K562 (cell line): ENCODE measurements at regions not wholly inside any gene's neighbourhood (a gene's known extent, or its start where the extent isn't known, plus 50 kb on each side); places are given as distances from the start of the nearest gene placed in this dataset.

Source experiments
- ATAC-seq: fragments of 200-7000 bp; cut with Tn5 transposase; 3 replicates; pipeline ENCODE4 v1.9.1; 2020; ENCODE audit warnings: moderate library complexity
- BruUV-seq: library from RNA; stranded (reverse); fragments of 400-500 nt; replicated peaks from 2 replicates; lab custom pipeline; 2021; lab: Mats Ljungman, UMichigan
- CTCF ChIA-PET: fragments of 300-600 bp; formaldehyde crosslinking; extraction: SDS; loops from one replicate; lab custom pipeline; 2021; ENCODE audit warnings: low intra/inter-chr PET ratio; lab: Yijun Ruan, JAX
- POLR2A ChIA-PET: fragments of 300-600, 350-650 bp; sonication (Branson Sonifier 250); formaldehyde crosslinking; extraction: SDS; loops from one replicate; lab custom pipeline; 2021; ENCODE audit warnings: antibody characterized with exemption, inconsistent platforms; lab: Yijun Ruan, JAX
- DNase-seq, 4 experiments: peaks; one replicate each; pipeline versions ENCODE4 v3.0.0 to v3.0.0-alpha.2; 2011 to 2018; ENCODE audit warnings: low spot score in 3 of 4, mixed read lengths in 3 of 4; ENCODE audit errors: extremely low read depth in 1 of 4
- FAIRE-seq: peaks from 2 replicates; lab custom pipeline; 2011; peaks lifted over from hg19 to GRCh38; lab: Jason Lieb, UNC
- H2AFZ ChIP-seq: 2 replicates; pipeline ENCODE4 v1.6.0; 2011; ENCODE audit warnings: low read depth, low read length, control low read depth, inconsistent platforms
- H3K27ac ChIP-seq: fragments of 200-600 bp; 3 replicates; pipeline ENCODE4 v1.8.0; 2011; ENCODE audit warnings: low read depth, mild to moderate bottlenecking, control low read depth, inconsistent platforms, low read length, moderate library complexity, mixed read lengths; ENCODE audit errors: extremely low read depth
- H3K27me3 ChIP-seq, 2 experiments: fragments of 300-600 bp in 1 of 2; 2 replicates in 1 of 2; 3 replicates in 1 of 2; pipeline versions ENCODE4 v1.6.0 to v1.8.0; 2011; ENCODE audit warnings: inconsistent platforms in 2 of 2, low read length in 2 of 2, mild to moderate bottlenecking in 1 of 2, mixed read lengths in 1 of 2, moderate library complexity in 1 of 2; ENCODE audit not compliant: control insufficient read depth in 2 of 2, insufficient read depth in 2 of 2
- H3K36me3 ChIP-seq: fragments of 300-600 bp; 3 replicates; pipeline ENCODE4 v1.8.0; 2011; ENCODE audit warnings: mild to moderate bottlenecking, low read length, inconsistent platforms; ENCODE audit not compliant: control insufficient read depth, insufficient read depth
- H3K4me1 ChIP-seq, 2 experiments: fragments of 200-600 bp in 1 of 2; replicated peaks in 1 of 2; 2 replicates in 1 of 2; 3 replicates in 1 of 2; pipeline versions ENCODE4 v1.5.1 to v1.8.0; 2011; ENCODE audit warnings: inconsistent platforms in 2 of 2, low read length in 2 of 2, mild to moderate bottlenecking in 1 of 2, mixed read lengths in 1 of 2, moderate library complexity in 1 of 2; ENCODE audit not compliant: control insufficient read depth in 2 of 2, insufficient read depth in 2 of 2
- H3K4me2 ChIP-seq: 2 replicates; pipeline ENCODE4 v1.6.1; 2011; ENCODE audit warnings: low read length, control low read depth, inconsistent platforms, mixed read lengths; ENCODE audit not compliant: insufficient read depth
- H3K4me3 ChIP-seq: fragments of 200-600 bp; sonication (generic), shearing (Covaris generic); 2 replicates; pipeline ENCODE4 v1.5.1; 2016; ENCODE audit warnings: control low read depth, inconsistent platforms
- H3K79me2 ChIP-seq: fragments of 200-600 bp; 3 replicates; pipeline ENCODE4 v1.8.0; 2011; ENCODE audit warnings: low read length, inconsistent platforms; ENCODE audit not compliant: control insufficient read depth, insufficient read depth
- H3K9ac ChIP-seq, 2 experiments: 2 replicates each; pipeline versions ENCODE4 v1.6.0 to v1.6.1; 2011; ENCODE audit warnings: low read depth in 2 of 2, low read length in 2 of 2, control low read depth in 1 of 2, inconsistent platforms in 1 of 2, mild to moderate bottlenecking in 1 of 2, mixed read lengths in 1 of 2; ENCODE audit not compliant: insufficient read depth in 1 of 2
- H3K9me1 ChIP-seq: one replicate; pipeline ENCODE4 v1.6.0; 2011; ENCODE audit warnings: inconsistent platforms, mild to moderate bottlenecking, low read length, moderate library complexity; ENCODE audit not compliant: control insufficient read depth, insufficient read depth
- H3K9me3 ChIP-seq: replicated peaks from 2 replicates; pipeline ENCODE4 v1.5.1; 2011; ENCODE audit warnings: low read depth, low read length, inconsistent platforms; ENCODE audit not compliant: control insufficient read depth, insufficient read depth
- H4K20me1 ChIP-seq: replicated peaks from 2 replicates; pipeline ENCODE4 v1.6.1; 2011; ENCODE audit warnings: low read length, inconsistent platforms, mixed read lengths; ENCODE audit not compliant: control insufficient read depth, insufficient read depth
- GABPA ChIP-seq: fragments of 200-800 bp; sonication (Bioruptor generic); conservative IDR thresholded peaks from 2 replicates; pipeline ENCODE4 v1.6.1; 2016; ENCODE audit warnings: low read depth, missing genetic modification characterization, missing compliant biosample characterization
- NR2C2 ChIP-seq, 2 experiments: fragments of 200-800 bp in 1 of 2; sonication (Bioruptor generic) in 1 of 2; sonication (generic) in 1 of 2; formaldehyde crosslinking in 1 of 2; IDR thresholded peaks; 2 replicates each; pipeline versions ENCODE4 v1.6.1 to v1.8.0; 2016 to 2022; ENCODE audit warnings: mild to moderate bottlenecking in 1 of 2, missing compliant biosample characterization in 1 of 2, missing genetic modification characterization in 1 of 2, missing genetic modification reagents in 1 of 2
- WGBS: fragments of 100-300 bp; shearing (Covaris generic); methylation state at CpG from one replicate; pipeline ENCODE4 v1.1.6; 2016; ENCODE audit warnings: low coverage, mixed read lengths; ENCODE audit not compliant: insufficient coverage; ENCODE audit errors: missing lambda C conversion rate; 5-methylcytosine and 5-hydroxymethylcytosine counted together
- in situ Hi-C: fragments of 300-500 bp; cut with MboI; formaldehyde crosslinking; loops from 4 replicates; pipeline ENCODE4 v1.15.0; 2018; ENCODE audit warnings: inconsistent platforms, mixed read lengths
- intact Hi-C: fragments of 100-400 bp; cut with micrococcal nuclease; formaldehyde crosslinking; loops from 2 replicates; pipeline ENCODE4 v1.14.2; 2022
- TF ChIP-seq, protein P1 (sequence below): fragments of 450-650 bp; IDR thresholded peaks from 2 replicates; pipeline ENCODE4 v1.6.1; 2018; ENCODE audit not compliant: partially characterized antibody
- TF ChIP-seq, protein P2 (sequence below), 2 experiments: fragments of 450-650 bp in 1 of 2; sonication (generic) in 1 of 2; formaldehyde crosslinking in 1 of 2; IDR thresholded peaks in 1 of 2; conservative IDR thresholded peaks in 1 of 2; 2 replicates each; pipeline versions ENCODE4 v1.6.1 to v1.8.1; 2016 to 2023; ENCODE audit warnings: mild to moderate bottlenecking in 2 of 2, moderate library complexity in 2 of 2, inconsistent platforms in 1 of 2, missing genetic modification reagents in 1 of 2

DNA sequence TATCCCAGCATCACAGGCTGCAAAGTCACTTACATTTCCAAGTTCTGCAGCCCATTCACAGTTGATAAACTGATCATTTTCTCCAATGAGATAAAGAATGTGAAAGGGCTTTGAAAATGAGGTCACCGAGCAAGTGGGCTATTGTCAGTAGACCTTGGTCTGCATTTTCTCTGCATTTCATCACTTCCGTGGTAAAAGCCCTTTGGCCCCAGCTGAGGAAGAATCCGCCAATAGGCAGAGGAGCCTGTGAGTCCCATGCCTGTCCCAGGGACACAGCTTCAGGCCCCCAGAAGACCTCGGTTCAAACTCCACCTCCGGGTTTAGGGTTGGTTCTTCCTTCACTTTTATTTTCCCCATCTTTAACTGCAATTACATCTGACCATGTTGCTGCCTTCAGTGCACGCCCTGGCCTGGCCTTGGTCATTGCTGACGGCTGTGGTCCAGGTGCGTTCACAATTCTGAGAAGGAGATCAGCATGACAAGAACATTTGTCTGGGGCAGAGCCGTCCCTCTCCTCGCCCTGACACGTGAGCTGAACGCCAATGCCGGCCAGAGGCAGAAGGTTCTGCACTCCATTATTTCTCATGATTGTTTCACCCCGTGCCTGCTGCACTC lies 292.5 kb downstream of the TCERG1L start:
- 0% methylated on average over 10 of the region's 14 CpGs for WGBS
- H3K9ac ChIP-seq = no peak overlapping the region
- H2AFZ ChIP-seq = no peak overlapping the region
- POLR2A ChIA-PET = no interaction called here
- FAIRE-seq (no peak), ATAC-seq (peak; percentile 45; the same call in 2 of the 3 replicates), DNase-seq (no peak)
- in situ Hi-C loops (no loop called here), intact Hi-C loops (no loop called here)
- H3K9me3 ChIP-seq = no peaks in the 10 kb centered on the region
- BruUV-seq = no TSS peak
- TF ChIP-seq NR2C2 (CRISPR knock-in tag; IDR thresholded peaks at IDR 0.05) (no peak), NR2C2 (tag; IDR thresholded peaks at IDR 0.05) (peak; percentile 34; the same call in 1 of the 2 replicates), GABPA (tag) (peak; percentile 50)
- TF ChIP-seq, protein P1, sequence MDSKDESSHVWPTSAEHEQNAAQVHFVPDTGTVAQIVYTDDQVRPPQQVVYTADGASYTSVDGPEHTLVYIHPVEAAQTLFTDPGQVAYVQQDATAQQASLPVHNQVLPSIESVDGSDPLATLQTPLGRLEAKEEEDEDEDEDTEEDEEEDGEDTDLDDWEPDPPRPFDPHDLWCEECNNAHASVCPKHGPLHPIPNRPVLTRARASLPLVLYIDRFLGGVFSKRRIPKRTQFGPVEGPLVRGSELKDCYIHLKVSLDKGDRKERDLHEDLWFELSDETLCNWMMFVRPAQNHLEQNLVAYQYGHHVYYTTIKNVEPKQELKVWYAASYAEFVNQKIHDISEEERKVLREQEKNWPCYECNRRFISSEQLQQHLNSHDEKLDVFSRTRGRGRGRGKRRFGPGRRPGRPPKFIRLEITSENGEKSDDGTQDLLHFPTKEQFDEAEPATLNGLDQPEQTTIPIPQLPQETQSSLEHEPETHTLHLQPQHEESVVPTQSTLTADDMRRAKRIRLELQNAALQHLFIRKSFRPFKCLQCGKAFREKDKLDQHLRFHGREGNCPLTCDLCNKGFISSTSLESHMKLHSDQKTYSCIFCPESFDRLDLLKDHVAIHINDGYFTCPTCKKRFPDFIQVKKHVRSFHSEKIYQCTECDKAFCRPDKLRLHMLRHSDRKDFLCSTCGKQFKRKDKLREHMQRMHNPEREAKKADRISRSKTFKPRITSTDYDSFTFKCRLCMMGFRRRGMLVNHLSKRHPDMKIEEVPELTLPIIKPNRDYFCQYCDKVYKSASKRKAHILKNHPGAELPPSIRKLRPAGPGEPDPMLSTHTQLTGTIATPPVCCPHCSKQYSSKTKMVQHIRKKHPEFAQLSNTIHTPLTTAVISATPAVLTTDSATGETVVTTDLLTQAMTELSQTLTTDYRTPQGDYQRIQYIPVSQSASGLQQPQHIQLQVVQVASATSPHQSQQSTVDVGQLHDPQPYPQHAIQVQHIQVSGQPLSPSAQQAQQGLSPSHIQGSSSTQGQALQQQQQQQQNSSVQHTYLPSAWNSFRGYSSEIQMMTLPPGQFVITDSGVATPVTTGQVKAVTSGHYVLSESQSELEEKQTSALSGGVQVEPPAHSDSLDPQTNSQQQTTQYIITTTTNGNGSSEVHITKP = no peak
- TF ChIP-seq, protein P2, sequence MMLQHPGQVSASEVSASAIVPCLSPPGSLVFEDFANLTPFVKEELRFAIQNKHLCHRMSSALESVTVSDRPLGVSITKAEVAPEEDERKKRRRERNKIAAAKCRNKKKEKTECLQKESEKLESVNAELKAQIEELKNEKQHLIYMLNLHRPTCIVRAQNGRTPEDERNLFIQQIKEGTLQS (IDR thresholded peaks at IDR 0.05) = peak; percentile 12; the same call in 1 of the 2 replicates
- TF ChIP-seq, protein P2 (CRISPR knock-in tag; conservative IDR thresholded peaks at IDR 0.05) = no peak
- H3K36me3 ChIP-seq = no peaks in the 10 kb centered on the region
- no peaks in the 10 kb centered on the region for H4K20me1 ChIP-seq
- H3K27me3 ChIP-seq = 0 out of 5 replicates have a peak, but pooled peaks cover 0 to 6% of the 10 kb centered on the region in 2 experiments
- H3K4me2 ChIP-seq = no peak overlapping the region
- H3K79me2 ChIP-seq = no peaks in the 10 kb centered on the region
- H3K4me3 ChIP-seq = no peak overlapping the region
- no peaks in the 10 kb centered on the region for H3K9me1 ChIP-seq
- H3K4me1 ChIP-seq = no peaks in the 10 kb centered on the region
- H3K27ac ChIP-seq = no peak overlapping the region
- CTCF ChIA-PET = no interaction called here
